Endothelial cell of umbilical vein (primary cell): ENCODE measurements at regions not wholly inside any gene's neighbourhood (a gene's known extent, or its start where the extent isn't known, plus 50 kb on each side); places are given as distances from the start of the nearest gene placed in this dataset.

Experiments used
- CTCF ChIP-seq, 2 donors: IDR thresholded peaks; 1 replicate in 1 of 2; 2 replicates in 1 of 2; pipeline ENCODE4 v1.5.1; 2011; ENCODE audit warnings: low read length in 2 of 2, mild to moderate bottlenecking in 2 of 2, moderate library complexity in 2 of 2, control low read depth in 1 of 2, inconsistent platforms in 1 of 2, low read depth in 1 of 2; ENCODE audit not compliant: insufficient read depth in 1 of 2; ENCODE audit errors: extremely low read depth in 1 of 2
- EZH2 ChIP-seq: IDR thresholded peaks from 2 replicates; pipeline ENCODE4 v1.6.1; 2012; ENCODE audit warnings: borderline replicate concordance, low read depth, mild to moderate bottlenecking, moderate library complexity, low read length, inconsistent platforms; ENCODE audit not compliant: severe bottlenecking
- FOS ChIP-seq: IDR thresholded peaks from 2 replicates; pipeline ENCODE4 v1.6.1; 2011; ENCODE audit warnings: mild to moderate bottlenecking, low read length, moderate library complexity, borderline replicate concordance; ENCODE audit not compliant: insufficient read depth
- GATA2 ChIP-seq: IDR thresholded peaks from 2 replicates; pipeline ENCODE4 v1.7.0; 2011; ENCODE audit warnings: low read depth, mild to moderate bottlenecking, moderate library complexity, mixed read lengths, low read length; ENCODE audit not compliant: insufficient read length, insufficient read depth
- JUN ChIP-seq: IDR thresholded peaks from 2 replicates; pipeline ENCODE4 v1.6.1; 2011; ENCODE audit warnings: borderline replicate concordance, low read depth; ENCODE audit not compliant: insufficient read length, insufficient read depth
- MAX ChIP-seq: IDR thresholded peaks from 2 replicates; pipeline ENCODE4 v1.6.1; 2011; ENCODE audit not compliant: insufficient read depth, insufficient read length
- POLR2A ChIP-seq: IDR thresholded peaks from 2 replicates; pipeline ENCODE4 v1.6.1; 2012; ENCODE audit warnings: low read depth, mild to moderate bottlenecking, control low read depth, low read length
- POLR2AphosphoS5 ChIP-seq: IDR thresholded peaks from 2 replicates; pipeline ENCODE4 v1.6.1; 2012; ENCODE audit warnings: low read depth, mild to moderate bottlenecking, control low read depth, low read length, moderate library complexity; ENCODE audit not compliant: insufficient read depth

GRCh38 chr7:112938863-112939573, 147.6 kb downstream of the GPR85 start:
- TF ChIP-seq CTCF (IDR thresholded peaks at IDR 0.05; ENCODE audit: extremely low read depth in 1 of 2, insufficient read depth in 1 of 2, low read depth in 1 of 2, low read length in 2 of 2) (no peak), POLR2A (no peak), EZH2 (no peak), POLR2AphosphoS5 (no peak), MAX (no peak), JUN (no peak), FOS (no peak), GATA2 (no peak)
